Uterus (tissue), 2 donors: ENCODE measurements at regions not wholly inside any gene's neighbourhood (a gene's known extent, or its start where the extent isn't known, plus 50 kb on each side); places are given as distances from the start of the nearest gene placed in this dataset.

Experiments
- CTCF ChIP-seq, 4 experiments: fragments of 200-600 bp in 2 of 4; fragments of 450-650 bp in 2 of 4; sonication (generic) in 2 of 4; IDR thresholded peaks; one replicate each; pipeline ENCODE4 v1.5.1; 2016 to 2019; ENCODE audit warnings: antibody characterized with exemption in 4 of 4, mild to moderate bottlenecking in 2 of 4, moderate library complexity in 1 of 4
- POLR2A ChIP-seq, 2 donors: fragments of 450-650 bp; IDR thresholded peaks; one replicate each; pipeline ENCODE4 v1.6.1; 2016; ENCODE audit warnings: antibody characterized with exemption in 2 of 2, mild to moderate bottlenecking in 1 of 2, moderate library complexity in 1 of 2

DNA sequence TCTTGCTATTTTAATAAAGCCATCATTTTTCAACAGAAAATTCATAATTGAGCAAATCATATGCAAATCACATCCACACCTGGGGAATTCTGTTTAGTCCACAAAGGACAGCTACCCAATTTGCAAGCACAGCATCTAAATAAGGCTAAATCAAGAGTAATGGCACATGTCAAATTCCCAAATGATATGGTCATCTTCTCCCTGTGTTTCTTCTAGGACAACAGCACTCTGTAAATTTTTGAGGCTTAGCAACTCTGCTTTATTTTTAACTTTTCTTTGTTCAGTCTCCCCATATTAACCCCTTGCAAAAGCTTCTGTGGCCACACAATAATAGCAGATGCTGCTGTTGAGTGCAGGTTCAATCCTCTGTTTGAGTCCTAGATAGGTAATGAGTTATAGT is 155.6 kb upstream of the DAAM1 start:
- no peak for TF ChIP-seq CTCF (IDR thresholded peaks at IDR 0.05)
- no peak for TF ChIP-seq POLR2A (IDR thresholded peaks at IDR 0.05)
